HFFc6 (cell line): ENCODE measurements at regions not wholly inside any gene's neighbourhood (a gene's known extent, or its start where the extent isn't known, plus 50 kb on each side); places are given as distances from the start of the nearest gene placed in this dataset.
"Not testable (repeated sequence)": the region's sequence is repeated elsewhere in the genome, so short reads cannot be mapped to it uniquely, and the experiment has no call there.

Source experiments
- DNase-seq: peaks from one replicate; pipeline ENCODE4 v3.0.0-alpha.2; 2018
- H3K27ac Mint-ChIP-seq: 2 replicates; pipeline ENCODE4 v1.8.0; 2020; ENCODE audit warnings: mild to moderate bottlenecking, mixed read lengths
- H3K27me3 Mint-ChIP-seq: 2 replicates; pipeline ENCODE4 v1.8.0; 2021; ENCODE audit warnings: mild to moderate bottlenecking, moderate library complexity, mixed read lengths; ENCODE audit not compliant: insufficient read depth
- H3K36me3 Mint-ChIP-seq: 2 replicates; pipeline ENCODE4 v1.8.0; 2021; ENCODE audit warnings: low read depth, mixed read lengths
- H3K4me1 Mint-ChIP-seq: 2 replicates; pipeline ENCODE4 v1.8.0; 2020; ENCODE audit warnings: low read depth, mixed read lengths
- H3K4me3 Mint-ChIP-seq: 2 replicates; pipeline ENCODE4 v1.8.0; 2020; ENCODE audit warnings: mild to moderate bottlenecking, moderate library complexity, mixed read lengths
- H3K9me3 Mint-ChIP-seq: 2 replicates; pipeline ENCODE4 v1.8.0; 2020; ENCODE audit warnings: mild to moderate bottlenecking, mixed read lengths

DNA sequence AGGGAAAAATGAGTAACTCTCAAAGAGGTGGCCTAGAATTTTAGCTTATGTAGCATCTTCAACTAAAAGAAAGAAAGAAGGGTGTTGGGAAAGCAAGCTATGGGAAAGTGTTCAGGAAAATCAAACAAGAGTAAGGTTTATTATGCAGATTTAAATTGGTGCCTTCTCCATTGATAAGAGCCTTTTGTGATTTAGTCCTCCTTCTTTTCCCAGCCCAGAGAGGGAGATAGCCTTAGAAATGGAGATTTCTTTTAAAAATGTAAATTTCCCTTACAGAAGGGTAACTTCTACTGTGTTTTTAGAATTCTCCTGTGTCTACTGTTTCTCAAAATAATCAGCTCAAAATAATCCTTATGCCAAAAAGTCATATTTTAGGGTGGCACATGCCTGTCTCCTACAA, 104.5 kb downstream of the FAM72B start:
- H3K27me3 Mint-ChIP-seq, H3K36me3 Mint-ChIP-seq, DNase-seq, H3K4me3 Mint-ChIP-seq, H3K27ac Mint-ChIP-seq, H3K9me3 Mint-ChIP-seq, H3K4me1 Mint-ChIP-seq: not testable (repeated sequence)

DNA sequence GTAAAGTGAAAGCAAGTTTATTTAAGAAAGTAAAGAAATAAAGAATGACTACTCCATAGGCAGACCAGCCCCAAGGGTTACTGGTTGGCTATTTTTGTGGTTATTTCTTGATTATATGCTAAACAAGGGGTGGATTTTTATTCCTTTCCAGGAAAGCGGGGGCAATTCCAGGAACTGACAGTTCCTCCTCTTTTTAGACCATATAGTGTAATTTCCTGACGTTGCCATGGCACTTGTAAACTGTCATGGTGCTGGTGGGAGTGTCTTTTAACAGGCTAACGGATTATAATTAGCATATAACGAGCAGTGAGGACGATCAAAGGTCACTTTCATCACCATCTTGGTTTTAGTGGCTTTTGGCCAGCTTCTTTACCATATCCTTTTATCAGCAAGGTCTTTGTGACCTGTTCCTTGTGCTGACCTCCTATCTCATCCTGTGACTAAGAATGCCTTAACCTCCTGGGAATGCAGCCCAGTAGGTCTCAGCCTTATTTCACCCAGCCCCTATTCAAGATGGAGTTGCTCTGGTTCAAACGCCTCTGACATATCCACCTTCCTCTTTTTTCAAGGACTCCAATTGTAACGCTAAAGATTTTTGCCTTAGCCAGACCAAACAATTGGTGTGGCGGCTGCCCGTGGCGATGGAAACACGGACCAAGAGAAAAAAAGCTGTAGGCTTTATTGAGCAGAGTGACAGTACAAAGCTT, 103.8 kb downstream of the FAM72B start:
- not testable (repeated sequence) for H3K36me3 Mint-ChIP-seq, H3K4me3 Mint-ChIP-seq, H3K27me3 Mint-ChIP-seq, H3K27ac Mint-ChIP-seq, DNase-seq, H3K4me1 Mint-ChIP-seq, H3K9me3 Mint-ChIP-seq

- H3K9me3 Mint-ChIP-seq, H3K36me3 Mint-ChIP-seq, H3K27ac Mint-ChIP-seq: not testable (repeated sequence)
Measured at GRCh38 chr1:121080904-121081264, 103.3 kb downstream of the FAM72B start.

GRCh38 chr1:121081625-121082199, 102.4 kb downstream of the FAM72B start:
- not testable (repeated sequence) for H3K27ac Mint-ChIP-seq, H3K9me3 Mint-ChIP-seq, H3K4me3 Mint-ChIP-seq, H3K36me3 Mint-ChIP-seq, H3K4me1 Mint-ChIP-seq, DNase-seq, H3K27me3 Mint-ChIP-seq

More at GRCh38 chr1:121080904-121081264, 103.3 kb downstream of the FAM72B start:
- H3K27me3 Mint-ChIP-seq, H3K4me3 Mint-ChIP-seq, DNase-seq, H3K4me1 Mint-ChIP-seq: not testable (repeated sequence)

DNA sequence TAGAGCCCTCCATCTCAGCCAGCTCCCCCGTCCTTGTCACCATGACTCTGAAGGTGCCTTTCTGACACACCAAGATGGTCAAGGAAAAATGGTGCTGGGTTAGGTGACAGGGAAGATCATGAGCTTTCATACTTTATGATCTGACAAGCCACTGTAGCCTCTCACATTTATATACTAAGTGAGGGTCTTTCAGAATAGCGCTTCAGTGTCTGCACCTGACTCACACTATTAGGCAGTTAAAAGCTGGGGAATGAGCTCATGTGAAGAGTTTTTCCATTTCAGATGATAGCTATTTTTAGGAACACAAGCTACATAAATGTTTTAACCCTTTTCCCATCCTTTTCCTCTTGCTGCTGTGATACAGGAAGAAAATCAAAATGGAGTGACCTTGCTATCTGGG, 101.1 kb downstream of the FAM72B start:
- not testable (repeated sequence) for H3K27me3 Mint-ChIP-seq, H3K4me1 Mint-ChIP-seq, H3K27ac Mint-ChIP-seq, H3K4me3 Mint-ChIP-seq, H3K36me3 Mint-ChIP-seq, DNase-seq, H3K9me3 Mint-ChIP-seq

GRCh38 chr1:121086249-121086648, 97.9 kb downstream of the FAM72B start:
- not testable (repeated sequence) for H3K9me3 Mint-ChIP-seq, DNase-seq, H3K4me3 Mint-ChIP-seq, H3K27ac Mint-ChIP-seq, H3K27me3 Mint-ChIP-seq, H3K4me1 Mint-ChIP-seq, H3K36me3 Mint-ChIP-seq

GRCh38 chr1:121087221-121087620, 96.9 kb downstream of the FAM72B start:
- H3K9me3 Mint-ChIP-seq, H3K36me3 Mint-ChIP-seq, H3K27ac Mint-ChIP-seq, DNase-seq, H3K4me3 Mint-ChIP-seq, H3K27me3 Mint-ChIP-seq, H3K4me1 Mint-ChIP-seq: not testable (repeated sequence)

GRCh38 chr1:121088568-121088967, 95.6 kb downstream of the FAM72B start:
- not testable (repeated sequence) for H3K9me3 Mint-ChIP-seq, H3K4me1 Mint-ChIP-seq, H3K36me3 Mint-ChIP-seq, H3K4me3 Mint-ChIP-seq, H3K27ac Mint-ChIP-seq, DNase-seq, H3K27me3 Mint-ChIP-seq

GRCh38 chr1:121092329-121092968, 91.7 kb downstream of the FAM72B start:
- H3K36me3 Mint-ChIP-seq, H3K27ac Mint-ChIP-seq, H3K4me3 Mint-ChIP-seq, H3K27me3 Mint-ChIP-seq, H3K9me3 Mint-ChIP-seq, H3K4me1 Mint-ChIP-seq, DNase-seq: not testable (repeated sequence)

DNA sequence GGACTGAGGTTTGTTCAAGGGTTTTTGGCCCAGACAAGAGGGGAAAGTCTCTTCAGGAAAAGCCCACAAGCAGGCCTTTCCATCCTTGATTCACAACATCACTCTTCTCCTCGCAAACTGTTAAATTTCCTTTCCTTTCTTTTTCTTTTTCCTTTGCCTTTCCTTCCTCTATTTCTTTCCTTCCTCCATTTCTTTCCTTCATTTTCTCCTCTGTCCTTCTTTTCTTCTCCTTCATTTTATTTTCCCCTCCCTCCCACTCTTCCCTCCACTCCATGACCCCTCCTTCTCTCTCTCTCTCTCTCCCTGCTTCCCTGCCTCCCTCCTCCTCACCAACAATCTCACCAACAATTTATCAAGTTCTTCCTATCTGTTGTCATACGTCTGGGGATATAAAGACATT, 89.1 kb downstream of the FAM72B start:
- not testable (repeated sequence) for H3K4me3 Mint-ChIP-seq, H3K4me1 Mint-ChIP-seq, DNase-seq, H3K36me3 Mint-ChIP-seq, H3K9me3 Mint-ChIP-seq, H3K27me3 Mint-ChIP-seq, H3K27ac Mint-ChIP-seq
